GM13976 (cell line): ENCODE measurements at regions not wholly inside any gene's neighbourhood (a gene's known extent, or its start where the extent isn't known, plus 50 kb on each side); places are given as distances from the start of the nearest gene placed in this dataset.
A peak's percentile ranks its signal among the peaks of the same experiment; 100 is the strongest.

ENCODE experiments used
- DNase-seq: peaks from one replicate; pipeline ENCODE4 v3.0.0; 2012; ENCODE audit warnings: low spot score
- in situ Hi-C: fragments of 300-500 bp; cut with MboI; formaldehyde crosslinking; loops from one replicate; pipeline ENCODE4 v1.12.0; 2022; ENCODE audit warnings: low sequenced_read_pairs, mixed read lengths, inconsistent platforms; ENCODE audit not compliant: unreplicated experiment
- TF ChIP-seq, protein P1 (sequence below): IDR thresholded peaks from 2 replicates; pipeline ENCODE4 v1.5.1; 2012; ENCODE audit warnings: borderline replicate concordance, mild to moderate bottlenecking; ENCODE audit not compliant: insufficient read depth; ENCODE audit errors: extremely low read depth, missing control alignments, control extremely low read depth

DNA sequence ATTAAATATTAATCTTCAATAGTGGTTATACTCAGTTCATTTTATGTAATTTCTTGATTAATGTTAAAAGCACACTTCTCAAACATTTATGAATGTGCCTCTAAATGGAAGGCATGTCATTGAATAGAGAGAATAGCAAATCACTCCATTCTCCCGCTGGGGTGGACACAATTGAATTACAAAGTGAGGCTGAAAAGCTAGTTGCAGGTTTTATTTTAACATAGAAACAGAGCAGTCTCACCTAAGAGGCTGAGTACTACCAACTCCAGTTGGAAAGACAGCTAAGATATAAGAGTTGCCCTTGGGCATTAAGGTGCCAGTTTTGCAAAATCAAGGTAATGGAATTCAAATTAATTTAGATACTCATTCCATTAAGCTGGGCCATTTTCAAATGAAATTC, 147.2 kb downstream of the PCSK1 start:
- TF ChIP-seq, protein P1, sequence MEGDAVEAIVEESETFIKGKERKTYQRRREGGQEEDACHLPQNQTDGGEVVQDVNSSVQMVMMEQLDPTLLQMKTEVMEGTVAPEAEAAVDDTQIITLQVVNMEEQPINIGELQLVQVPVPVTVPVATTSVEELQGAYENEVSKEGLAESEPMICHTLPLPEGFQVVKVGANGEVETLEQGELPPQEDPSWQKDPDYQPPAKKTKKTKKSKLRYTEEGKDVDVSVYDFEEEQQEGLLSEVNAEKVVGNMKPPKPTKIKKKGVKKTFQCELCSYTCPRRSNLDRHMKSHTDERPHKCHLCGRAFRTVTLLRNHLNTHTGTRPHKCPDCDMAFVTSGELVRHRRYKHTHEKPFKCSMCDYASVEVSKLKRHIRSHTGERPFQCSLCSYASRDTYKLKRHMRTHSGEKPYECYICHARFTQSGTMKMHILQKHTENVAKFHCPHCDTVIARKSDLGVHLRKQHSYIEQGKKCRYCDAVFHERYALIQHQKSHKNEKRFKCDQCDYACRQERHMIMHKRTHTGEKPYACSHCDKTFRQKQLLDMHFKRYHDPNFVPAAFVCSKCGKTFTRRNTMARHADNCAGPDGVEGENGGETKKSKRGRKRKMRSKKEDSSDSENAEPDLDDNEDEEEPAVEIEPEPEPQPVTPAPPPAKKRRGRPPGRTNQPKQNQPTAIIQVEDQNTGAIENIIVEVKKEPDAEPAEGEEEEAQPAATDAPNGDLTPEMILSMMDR, result no peak
- no peak for DNase-seq
- in situ Hi-C loops, result no loop called here

DNA sequence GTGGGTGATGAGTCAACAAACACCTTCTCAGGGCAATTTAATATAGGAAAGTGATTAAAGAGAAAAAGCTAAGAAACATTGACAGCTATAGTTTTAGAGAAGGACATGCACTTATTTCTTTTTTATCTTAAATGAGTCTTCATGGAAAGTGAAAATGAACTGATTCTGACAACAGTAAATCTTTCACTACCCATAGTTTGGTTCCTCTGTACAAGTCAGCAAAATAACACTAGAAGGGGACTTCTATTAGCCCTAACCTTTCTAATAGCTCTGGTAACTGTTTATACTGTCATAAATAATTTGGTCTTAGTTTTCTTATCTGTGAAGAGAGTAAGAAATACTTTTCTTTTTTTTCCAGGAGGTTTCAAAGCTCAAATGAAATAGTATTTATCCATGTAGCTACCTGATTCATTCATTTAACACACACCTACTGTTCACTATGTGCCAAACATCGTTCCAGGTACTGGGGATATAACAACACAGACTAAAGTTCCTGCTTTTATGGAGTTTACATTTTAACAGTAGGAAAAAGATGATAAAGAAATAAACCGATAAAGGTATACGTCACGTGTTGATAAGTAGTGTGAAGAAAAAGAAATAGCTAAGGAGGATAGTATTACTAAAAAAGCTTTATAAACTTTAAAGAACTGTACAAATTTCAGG, 148.2 kb downstream of the PCSK1 start:
- TF ChIP-seq, protein P1, result no peak
- in situ Hi-C loops, result no loop called here
- DNase-seq, result no peak

DNA sequence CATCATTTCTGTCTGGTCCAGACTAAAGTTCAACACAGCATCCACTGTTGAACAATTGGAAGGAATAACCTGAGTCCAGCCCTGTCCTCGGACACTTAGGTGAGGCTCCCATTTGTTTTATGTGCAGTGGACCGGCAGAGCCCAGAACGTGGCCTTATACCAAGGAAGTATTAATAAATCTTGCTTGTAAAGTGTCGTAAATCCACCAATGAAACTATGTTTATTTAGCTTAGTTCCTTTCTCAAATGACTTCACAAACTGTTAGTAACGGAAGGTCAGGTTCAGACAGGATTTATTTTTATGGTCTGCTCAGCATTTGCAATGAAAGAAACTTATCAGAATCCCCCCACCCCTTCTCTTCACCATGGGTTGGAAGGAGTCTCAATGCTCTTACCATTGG, 149.5 kb downstream of the PCSK1 start:
- in situ Hi-C loops, result no loop called here
- no peak for DNase-seq
- TF ChIP-seq, protein P1, result no peak

DNA sequence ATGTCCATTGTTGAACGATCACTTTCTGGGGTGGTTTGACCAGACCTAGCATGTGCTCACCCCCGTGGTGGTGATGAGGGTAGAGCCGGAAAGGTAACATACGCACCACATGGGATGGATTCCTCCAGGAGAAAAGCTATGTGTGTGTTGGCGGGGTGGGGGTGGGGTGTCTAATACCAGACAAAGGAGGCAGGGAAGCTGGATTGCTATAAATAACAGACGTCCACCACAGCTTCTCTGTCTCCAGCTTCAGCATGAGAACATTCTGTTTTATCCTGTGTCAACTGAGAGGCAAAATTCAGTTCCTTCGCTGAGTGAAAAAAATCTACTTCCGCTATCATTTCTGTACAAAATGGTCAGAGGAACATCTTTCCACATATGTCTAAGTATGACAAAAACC, 151.0 kb downstream of the PCSK1 start:
- in situ Hi-C loops, result no loop called here
- no peak for DNase-seq
- TF ChIP-seq, protein P1, result no peak

DNA sequence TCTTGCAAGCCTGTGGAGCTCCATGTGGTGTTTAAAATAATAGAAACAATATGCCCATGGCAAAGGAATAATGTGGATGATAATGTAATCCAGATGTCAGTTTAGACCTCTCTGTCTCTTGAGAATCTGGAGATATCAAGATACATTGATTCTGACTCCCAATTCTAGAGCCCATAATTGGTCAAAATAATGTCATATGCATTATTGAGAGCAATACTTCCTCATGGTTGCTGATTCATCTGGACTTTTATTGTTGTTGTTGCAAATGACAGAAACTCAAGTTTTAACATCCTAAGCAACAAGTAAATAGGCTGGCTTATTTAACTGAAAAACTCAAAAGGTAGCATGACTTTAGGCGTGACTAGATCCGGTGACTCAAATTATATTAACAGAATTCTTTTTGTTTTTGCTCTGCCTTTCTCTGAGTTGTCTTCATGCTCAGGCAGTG, 152.1 kb downstream of the PCSK1 start:
- no peak for DNase-seq
- TF ChIP-seq, protein P1, result no peak
- in situ Hi-C loops, result no loop called here

DNA sequence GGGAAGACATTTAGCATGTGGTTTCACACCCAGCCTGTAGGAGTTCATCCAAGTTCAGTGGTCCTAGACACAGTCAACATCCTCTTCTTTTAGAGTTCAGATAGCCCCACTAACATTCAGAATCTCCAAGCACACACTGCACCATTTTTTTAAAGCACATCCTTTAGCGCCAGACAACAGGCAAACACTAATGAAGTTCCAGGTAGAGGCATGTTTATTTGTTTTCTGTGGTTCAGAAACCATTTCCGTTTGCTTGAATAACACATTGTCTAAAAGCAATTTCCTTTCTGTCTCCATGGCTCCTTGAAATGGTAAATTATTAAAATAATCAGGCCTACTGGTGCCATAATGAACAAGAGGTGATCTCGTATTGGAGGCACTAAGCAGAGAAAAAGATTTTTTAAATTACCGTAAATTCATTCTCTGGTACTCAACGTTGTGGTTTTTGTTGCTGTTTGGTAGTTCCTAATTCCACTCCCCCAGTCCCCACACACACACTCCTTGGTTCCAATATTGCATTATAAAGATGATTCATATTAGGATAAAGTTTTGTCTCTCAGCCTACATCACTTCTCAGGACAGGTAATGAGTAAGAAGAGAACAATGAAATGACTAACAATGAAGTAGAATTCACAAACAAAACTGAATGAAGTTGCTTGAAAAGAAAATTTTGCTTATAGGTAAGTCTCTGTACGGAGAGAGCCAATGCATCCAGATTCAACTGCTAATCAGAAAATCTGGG, 153.1 kb downstream of the PCSK1 start:
- in situ Hi-C loops, result no loop called here
- peak; percentile 43 for DNase-seq
- TF ChIP-seq, protein P1, result no peak
